Endodermal cell (in vitro differentiated cells): ENCODE measurements at regions not wholly inside any gene's neighbourhood (a gene's known extent, or its start where the extent isn't known, plus 50 kb on each side); places are given as distances from the start of the nearest gene placed in this dataset.

Experiments used
- DNase-seq: peaks from one replicate; pipeline ENCODE4 v3.0.0-alpha.2; 2017
- H3K27ac ChIP-seq: 2 replicates; pipeline ENCODE4 v1.5.1; 2013; ENCODE audit warnings: mild to moderate bottlenecking, low read depth, low read length, moderate library complexity
- H3K27me3 ChIP-seq: 2 replicates; pipeline ENCODE4 v1.6.1; 2013; ENCODE audit warnings: mild to moderate bottlenecking, low read length, moderate library complexity; ENCODE audit not compliant: insufficient read depth, control insufficient read depth, poor library complexity, severe bottlenecking
- H3K36me3 ChIP-seq: 2 replicates; pipeline ENCODE4 v1.7.0; 2013; ENCODE audit warnings: mild to moderate bottlenecking, low read length, moderate library complexity; ENCODE audit not compliant: control insufficient read depth, insufficient read depth
- H3K4me1 ChIP-seq: one replicate; pipeline ENCODE4 v1.7.0; 2013; ENCODE audit warnings: low read length; ENCODE audit not compliant: control insufficient read depth, insufficient read depth
- H3K4me3 ChIP-seq: 2 replicates; pipeline ENCODE4 v1.5.1; 2013; ENCODE audit warnings: mild to moderate bottlenecking, low read length, moderate library complexity
- H3K9ac ChIP-seq: 2 replicates; pipeline ENCODE4 v1.6.1; 2013; ENCODE audit warnings: mild to moderate bottlenecking, low read length, moderate library complexity; ENCODE audit not compliant: poor library complexity, severe bottlenecking; ENCODE audit errors: extremely low read depth
- H3K9me3 ChIP-seq: 2 replicates; pipeline ENCODE4 v1.6.1; 2013; ENCODE audit warnings: mild to moderate bottlenecking, low read length, moderate library complexity; ENCODE audit not compliant: control insufficient read depth
- H3K27ac Mint-ChIP-seq: 2 replicates; pipeline ENCODE4 v1.8.0; 2020; ENCODE audit warnings: mixed read lengths
- H3K27me3 Mint-ChIP-seq: 2 replicates; pipeline ENCODE4 v1.8.0; 2021; ENCODE audit warnings: mild to moderate bottlenecking, mixed read lengths; ENCODE audit not compliant: insufficient read depth
- H3K36me3 Mint-ChIP-seq: 2 replicates; pipeline ENCODE4 v1.8.0; 2020; ENCODE audit warnings: low read depth, mixed read lengths
- H3K4me1 Mint-ChIP-seq: 2 replicates; pipeline ENCODE4 v1.8.0; 2020; ENCODE audit warnings: mixed read lengths
- H3K4me3 Mint-ChIP-seq: 2 replicates; pipeline ENCODE4 v1.8.0; 2020; ENCODE audit warnings: mild to moderate bottlenecking, moderate library complexity, mixed read lengths
- H3K9me3 Mint-ChIP-seq: 2 replicates; pipeline ENCODE4 v1.8.0; 2020; ENCODE audit warnings: mild to moderate bottlenecking, mixed read lengths
- CTCF ChIP-seq: fragments of 200-600 bp; sonication (generic); conservative IDR thresholded peaks from 2 replicates; pipeline ENCODE4 v1.5.0; 2021; ENCODE audit warnings: antibody characterized with exemption, mild to moderate bottlenecking
- WGBS, 2 experiments: methylation state at CpG; one replicate each; pipeline versions ENCODE4 v1.1.5 to v1.1.7; 2013; ENCODE audit warnings: missing lambda C conversion rate in 2 of 2, mixed read lengths in 1 of 2; ENCODE audit not compliant: insufficient coverage in 1 of 2, insufficient read length in 1 of 2; 5-methylcytosine and 5-hydroxymethylcytosine counted together

- H3K4me3 ChIP-seq, result no peak overlapping the region
- no peaks in the 10 kb centered on the region for H3K4me1 ChIP-seq
- H3K9me3 ChIP-seq, result no peaks in the 10 kb centered on the region
- H3K9ac ChIP-seq, result no peak overlapping the region
- H3K9me3 Mint-ChIP-seq, result no peaks in the 10 kb centered on the region
- no peak for TF ChIP-seq CTCF
- no peaks in the 10 kb centered on the region for H3K27me3 Mint-ChIP-seq
- no peak overlapping the region for H3K27ac ChIP-seq
- H3K4me3 Mint-ChIP-seq, result no peak overlapping the region
- no peaks in the 10 kb centered on the region for H3K36me3 Mint-ChIP-seq
- no peak overlapping the region for H3K27ac Mint-ChIP-seq
- H3K27me3 ChIP-seq, result no peaks in the 10 kb centered on the region
- 93 to 94% methylated on average over 2 of the region's 3 CpGs for WGBS, 2 experiments
- no peak for DNase-seq
- H3K4me1 Mint-ChIP-seq, result no peaks in the 10 kb centered on the region
- H3K36me3 ChIP-seq, result no peaks in the 10 kb centered on the region
Measured at GRCh38 chr5:123719004-123719403, 207.0 kb downstream of the CSNK1G3 start.

- no peaks in the 10 kb centered on the region for H3K36me3 Mint-ChIP-seq
- Histone ChIP-seq H3K9me3 (peaks cover 4% of the 10 kb centered on the region), H3K27ac (no peak overlapping the region), H3K27me3 (no peaks in the 10 kb centered on the region), H3K4me1 (no peaks in the 10 kb centered on the region), H3K9ac (no peak overlapping the region), H3K36me3 (no peaks in the 10 kb centered on the region), H3K4me3 (no peak overlapping the region)
- H3K9me3 Mint-ChIP-seq, result no peaks in the 10 kb centered on the region
- no peak for DNase-seq
- 100% methylated on average over 1 of the region's 1 CpG; no CpG with 5 or more reads in 1 of the 2 experiments for WGBS, 2 experiments
- no peak for TF ChIP-seq CTCF
- H3K27me3 Mint-ChIP-seq, result no peaks in the 10 kb centered on the region
- H3K27ac Mint-ChIP-seq, result no peak overlapping the region
- no peak overlapping the region for H3K4me3 Mint-ChIP-seq
- no peaks in the 10 kb centered on the region for H3K4me1 Mint-ChIP-seq
Measured at GRCh38 chr5:123718238-123718637, 206.3 kb downstream of the CSNK1G3 start.

- Mint-ChIP-seq H3K27ac (no peak overlapping the region), H3K4me3 (no peak overlapping the region), H3K36me3 (no peaks in the 10 kb centered on the region), H3K4me1 (no peaks in the 10 kb centered on the region), H3K9me3 (no peaks in the 10 kb centered on the region), H3K27me3 (no peaks in the 10 kb centered on the region)
- TF ChIP-seq CTCF, result no peak
- Histone ChIP-seq H3K27me3 (no peaks in the 10 kb centered on the region), H3K4me3 (no peak overlapping the region), H3K9ac (no peak overlapping the region), H3K27ac (no peak overlapping the region), H3K4me1 (no peaks in the 10 kb centered on the region), H3K36me3 (no peaks in the 10 kb centered on the region), H3K9me3 (peaks cover 4% of the 10 kb centered on the region)
- no peak for DNase-seq
Measured at GRCh38 chr5:123717139-123717538, 205.2 kb downstream of the CSNK1G3 start.
